ENCODE measurements at regions not wholly inside any gene's neighbourhood (a gene's known extent, or its start where the extent isn't known, plus 50 kb on each side); places are given as distances from the start of the nearest gene placed in this dataset.

DNA sequence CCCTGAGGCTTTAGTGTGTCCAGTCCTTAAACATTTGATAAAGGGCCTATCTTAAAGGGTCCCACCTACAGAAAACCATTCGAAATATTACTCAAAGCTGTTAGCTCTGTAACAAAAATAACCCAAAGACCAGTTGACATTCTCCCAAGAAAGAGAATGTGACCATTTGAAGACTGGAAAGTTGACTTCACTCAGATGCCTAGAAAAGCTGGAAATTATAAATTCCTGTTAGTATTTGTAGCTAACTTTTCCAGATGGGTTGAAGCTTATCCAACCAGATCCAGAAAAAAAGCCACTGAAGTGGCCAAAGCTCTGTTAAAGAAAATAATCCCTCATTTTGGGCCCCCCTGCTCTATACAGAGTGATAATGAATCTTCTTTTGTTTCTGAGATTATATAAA, 408.4 kb downstream of the PLOD2 start (continued):
- TF ChIP-seq ETS1 (IDR thresholded peaks at IDR 0.05) (no peak), ZNF331 (CRISPR knock-in tag; IDR thresholded peaks at IDR 0.05; ENCODE audit: low read depth) (no peak), EZH2phosphoT487 (IDR thresholded peaks at IDR 0.05; ENCODE audit: unreplicated experiment) (no peak), POLR2AphosphoS5 (IDR thresholded peaks at IDR 0.05; ENCODE audit: low read depth) (no peak)

DNA sequence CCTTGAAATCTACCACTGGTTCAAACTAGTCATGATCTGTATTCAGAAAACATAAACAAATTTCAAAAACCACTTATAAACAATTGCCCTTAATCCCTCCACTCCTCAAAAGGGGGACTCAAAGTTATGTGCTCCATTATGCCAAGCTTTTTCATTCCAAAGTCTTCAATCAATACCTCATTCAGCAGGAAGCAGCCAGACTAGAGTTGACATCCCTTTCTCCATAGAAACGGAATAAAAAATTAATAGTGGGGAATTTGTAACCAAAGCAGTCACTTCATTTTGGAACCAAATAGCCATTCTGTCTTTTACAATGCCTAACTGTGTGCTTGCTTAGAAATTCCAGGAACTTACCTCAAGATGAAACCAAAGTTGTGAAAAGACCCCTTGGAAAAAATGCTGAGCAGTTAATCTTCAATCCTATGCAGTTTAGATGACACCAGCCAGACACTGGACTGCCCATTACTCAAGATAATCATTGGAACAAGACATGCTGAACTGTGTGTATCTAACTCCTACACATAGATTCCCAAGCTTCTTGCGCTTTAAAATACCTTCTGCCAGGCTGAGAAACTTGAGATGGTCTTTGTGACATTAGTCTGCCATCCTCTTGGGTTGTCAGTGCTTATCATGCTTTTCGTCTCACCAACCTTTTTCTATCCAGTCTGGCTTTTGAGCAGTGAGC, 406.2 kb downstream of the PLOD2 start:
- ATAC-seq (no peak), DNase-seq (ENCODE audit: low spot score) (no peak)
- Histone ChIP-seq H2AFZ (no peak overlapping the region; the same call in 1 of the 2 replicates), H3F3A (replicated peaks; ENCODE audit: low read depth) (no peaks in the 10 kb centered on the region), H3K9me2 (ENCODE audit: insufficient read depth) (no peaks in the 10 kb centered on the region), H4K20me1 (replicated peaks; ENCODE audit: insufficient read depth) (no peaks in the 10 kb centered on the region), H3K4me2 (no peak overlapping the region), H3K36me3 (ENCODE audit: insufficient read depth) (no peaks in the 10 kb centered on the region), H3K4me1 (ENCODE audit: insufficient read depth) (no peaks in the 10 kb centered on the region), H3K4me3 (no peak overlapping the region), H3K27ac (ENCODE audit: low read depth) (no peak overlapping the region), H3K27me3 (ENCODE audit: insufficient read depth) (no peaks in the 10 kb centered on the region), H3K79me2 (replicated peaks; ENCODE audit: insufficient read depth) (no peaks in the 10 kb centered on the region)
- Mint-ChIP-seq H3K27me3 (ENCODE audit: insufficient read depth, low read depth, poor library complexity) (no peaks in the 10 kb centered on the region), H3K27ac (no peak overlapping the region), H3K36me3 (ENCODE audit: low read depth) (no peaks in the 10 kb centered on the region), H3K9me3 (no peaks in the 10 kb centered on the region), H3K4me1 (no peaks in the 10 kb centered on the region), H3K4me3 (no peak overlapping the region)
- no peak for TF ChIP-seq NANOG (IDR thresholded peaks at IDR 0.05; ENCODE audit: borderline replicate concordance)
- no peak for TF ChIP-seq EZH2 (IDR thresholded peaks at IDR 0.05; ENCODE audit: low read depth, unreplicated experiment)
- TF ChIP-seq ZNF331 (CRISPR knock-in tag; IDR thresholded peaks at IDR 0.05; ENCODE audit: low read depth), result no peak
- no peak for TF ChIP-seq REST (IDR thresholded peaks at IDR 0.05; ENCODE audit: unreplicated experiment)
- TF ChIP-seq, protein P1, sequence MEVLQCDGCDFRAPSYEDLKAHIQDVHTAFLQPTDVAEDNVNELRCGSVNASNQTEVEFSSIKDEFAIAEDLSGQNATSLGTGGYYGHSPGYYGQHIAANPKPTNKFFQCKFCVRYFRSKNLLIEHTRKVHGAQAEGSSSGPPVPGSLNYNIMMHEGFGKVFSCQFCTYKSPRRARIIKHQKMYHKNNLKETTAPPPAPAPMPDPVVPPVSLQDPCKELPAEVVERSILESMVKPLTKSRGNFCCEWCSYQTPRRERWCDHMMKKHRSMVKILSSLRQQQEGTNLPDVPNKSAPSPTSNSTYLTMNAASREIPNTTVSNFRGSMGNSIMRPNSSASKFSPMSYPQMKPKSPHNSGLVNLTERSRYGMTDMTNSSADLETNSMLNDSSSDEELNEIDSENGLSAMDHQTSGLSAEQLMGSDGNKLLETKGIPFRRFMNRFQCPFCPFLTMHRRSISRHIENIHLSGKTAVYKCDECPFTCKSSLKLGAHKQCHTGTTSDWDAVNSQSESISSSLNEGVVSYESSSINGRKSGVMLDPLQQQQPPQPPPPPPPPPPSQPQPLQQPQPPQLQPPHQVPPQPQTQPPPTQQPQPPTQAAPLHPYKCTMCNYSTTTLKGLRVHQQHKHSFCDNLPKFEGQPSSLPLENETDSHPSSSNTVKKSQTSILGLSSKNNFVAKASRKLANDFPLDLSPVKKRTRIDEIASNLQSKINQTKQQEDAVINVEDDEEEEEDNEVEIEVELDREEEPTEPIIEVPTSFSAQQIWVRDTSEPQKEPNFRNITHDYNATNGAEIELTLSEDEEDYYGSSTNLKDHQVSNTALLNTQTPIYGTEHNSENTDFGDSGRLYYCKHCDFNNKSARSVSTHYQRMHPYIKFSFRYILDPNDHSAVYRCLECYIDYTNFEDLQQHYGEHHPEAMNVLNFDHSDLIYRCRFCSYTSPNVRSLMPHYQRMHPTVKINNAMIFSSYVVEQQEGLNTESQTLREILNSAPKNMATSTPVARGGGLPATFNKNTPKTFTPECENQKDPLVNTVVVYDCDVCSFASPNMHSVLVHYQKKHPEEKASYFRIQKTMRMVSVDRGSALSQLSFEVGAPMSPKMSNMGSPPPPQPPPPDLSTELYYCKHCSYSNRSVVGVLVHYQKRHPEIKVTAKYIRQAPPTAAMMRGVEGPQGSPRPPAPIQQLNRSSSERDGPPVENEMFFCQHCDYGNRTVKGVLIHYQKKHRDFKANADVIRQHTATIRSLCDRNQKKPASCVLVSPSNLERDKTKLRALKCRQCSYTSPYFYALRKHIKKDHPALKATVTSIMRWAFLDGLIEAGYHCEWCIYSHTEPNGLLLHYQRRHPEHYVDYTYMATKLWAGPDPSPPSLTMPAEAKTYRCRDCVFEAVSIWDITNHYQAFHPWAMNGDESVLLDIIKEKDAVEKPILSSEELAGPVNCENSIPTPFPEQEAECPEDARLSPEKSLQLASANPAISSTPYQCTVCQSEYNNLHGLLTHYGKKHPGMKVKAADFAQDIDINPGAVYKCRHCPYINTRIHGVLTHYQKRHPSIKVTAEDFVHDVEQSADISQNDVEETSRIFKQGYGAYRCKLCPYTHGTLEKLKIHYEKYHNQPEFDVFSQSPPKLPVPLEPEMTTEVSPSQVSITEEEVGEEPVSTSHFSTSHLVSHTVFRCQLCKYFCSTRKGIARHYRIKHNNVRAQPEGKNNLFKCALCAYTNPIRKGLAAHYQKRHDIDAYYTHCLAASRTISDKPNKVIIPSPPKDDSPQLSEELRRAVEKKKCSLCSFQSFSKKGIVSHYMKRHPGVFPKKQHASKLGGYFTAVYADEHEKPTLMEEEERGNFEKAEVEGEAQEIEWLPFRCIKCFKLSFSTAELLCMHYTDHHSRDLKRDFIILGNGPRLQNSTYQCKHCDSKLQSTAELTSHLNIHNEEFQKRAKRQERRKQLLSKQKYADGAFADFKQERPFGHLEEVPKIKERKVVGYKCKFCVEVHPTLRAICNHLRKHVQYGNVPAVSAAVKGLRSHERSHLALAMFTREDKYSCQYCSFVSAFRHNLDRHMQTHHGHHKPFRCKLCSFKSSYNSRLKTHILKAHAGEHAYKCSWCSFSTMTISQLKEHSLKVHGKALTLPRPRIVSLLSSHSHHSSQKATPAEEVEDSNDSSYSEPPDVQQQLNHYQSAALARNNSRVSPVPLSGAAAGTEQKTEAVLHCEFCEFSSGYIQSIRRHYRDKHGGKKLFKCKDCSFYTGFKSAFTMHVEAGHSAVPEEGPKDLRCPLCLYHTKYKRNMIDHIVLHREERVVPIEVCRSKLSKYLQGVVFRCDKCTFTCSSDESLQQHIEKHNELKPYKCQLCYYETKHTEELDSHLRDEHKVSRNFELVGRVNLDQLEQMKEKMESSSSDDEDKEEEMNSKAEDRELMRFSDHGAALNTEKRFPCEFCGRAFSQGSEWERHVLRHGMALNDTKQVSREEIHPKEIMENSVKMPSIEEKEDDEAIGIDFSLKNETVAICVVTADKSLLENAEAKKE (CRISPR knock-in tag; IDR thresholded peaks at IDR 0.05), result no peak
- no peak for TF ChIP-seq CREB1 (CRISPR knock-in tag; IDR thresholded peaks at IDR 0.05; ENCODE audit: low read depth)
- no peak for TF ChIP-seq ZNF114 (CRISPR knock-in tag; IDR thresholded peaks at IDR 0.05)
- TF ChIP-seq POLR2AphosphoS5 (IDR thresholded peaks at IDR 0.05; ENCODE audit: low read depth), result no peak
- no peak for TF ChIP-seq STAT1 (IDR thresholded peaks at IDR 0.05; ENCODE audit: unreplicated experiment)
- TF ChIP-seq EZH2phosphoT487 (IDR thresholded peaks at IDR 0.05; ENCODE audit: unreplicated experiment), result no peak
- TF ChIP-seq ETS1 (IDR thresholded peaks at IDR 0.05), result no peak
